A673 (cell line): ENCODE measurements at regions not wholly inside any gene's neighbourhood (a gene's known extent, or its start where the extent isn't known, plus 50 kb on each side); places are given as distances from the start of the nearest gene placed in this dataset.

Experiments used
- EZH2 ChIP-seq: fragments of 200-600 bp; sonication (generic); IDR thresholded peaks from 2 replicates; pipeline ENCODE4 v1.6.1; 2017; ENCODE audit warnings: borderline replicate concordance, low read depth, mild to moderate bottlenecking, mixed read lengths, antibody characterized with exemption, low read length; ENCODE audit not compliant: poor library complexity, severe bottlenecking
- TF ChIP-seq, protein P1 (sequence below): fragments of 300-800, 200-600 bp; sonication (generic); conservative IDR thresholded peaks from 2 replicates; pipeline ENCODE4 v1.5.1; 2017; ENCODE audit warnings: low read depth, mild to moderate bottlenecking, antibody characterized with exemption, low read length, moderate library complexity, mixed read lengths

DNA sequence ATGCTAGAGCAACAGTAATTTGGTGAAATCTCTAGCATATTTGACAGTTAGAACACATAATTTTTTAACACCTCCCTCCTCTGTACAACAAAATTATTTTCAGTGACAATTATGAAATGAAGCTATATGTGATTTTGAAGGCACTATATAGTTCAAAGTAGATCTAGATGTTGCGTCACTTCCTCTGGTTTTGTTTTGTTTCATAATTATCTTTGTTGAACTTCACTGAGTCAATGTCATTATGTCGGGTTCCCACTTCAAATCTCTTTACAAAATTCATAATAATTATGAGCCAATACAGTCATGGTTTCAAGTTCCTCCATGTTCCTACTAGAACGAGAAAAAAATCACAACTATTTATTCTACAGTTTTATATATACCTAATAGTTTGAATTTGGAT is 254.8 kb upstream of the PLXNA2 start:
- TF ChIP-seq, protein P1, sequence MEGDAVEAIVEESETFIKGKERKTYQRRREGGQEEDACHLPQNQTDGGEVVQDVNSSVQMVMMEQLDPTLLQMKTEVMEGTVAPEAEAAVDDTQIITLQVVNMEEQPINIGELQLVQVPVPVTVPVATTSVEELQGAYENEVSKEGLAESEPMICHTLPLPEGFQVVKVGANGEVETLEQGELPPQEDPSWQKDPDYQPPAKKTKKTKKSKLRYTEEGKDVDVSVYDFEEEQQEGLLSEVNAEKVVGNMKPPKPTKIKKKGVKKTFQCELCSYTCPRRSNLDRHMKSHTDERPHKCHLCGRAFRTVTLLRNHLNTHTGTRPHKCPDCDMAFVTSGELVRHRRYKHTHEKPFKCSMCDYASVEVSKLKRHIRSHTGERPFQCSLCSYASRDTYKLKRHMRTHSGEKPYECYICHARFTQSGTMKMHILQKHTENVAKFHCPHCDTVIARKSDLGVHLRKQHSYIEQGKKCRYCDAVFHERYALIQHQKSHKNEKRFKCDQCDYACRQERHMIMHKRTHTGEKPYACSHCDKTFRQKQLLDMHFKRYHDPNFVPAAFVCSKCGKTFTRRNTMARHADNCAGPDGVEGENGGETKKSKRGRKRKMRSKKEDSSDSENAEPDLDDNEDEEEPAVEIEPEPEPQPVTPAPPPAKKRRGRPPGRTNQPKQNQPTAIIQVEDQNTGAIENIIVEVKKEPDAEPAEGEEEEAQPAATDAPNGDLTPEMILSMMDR, result no peak
- no peak for TF ChIP-seq EZH2
